ENCODE measurements at regions not wholly inside any gene's neighbourhood (a gene's known extent, or its start where the extent isn't known, plus 50 kb on each side); places are given as distances from the start of the nearest gene placed in this dataset.

- H3K4me1 ChIP-seq (ENCODE audit: control insufficient read depth, insufficient read depth, low read length, poor library complexity, severe bottlenecking) = no peaks in the 10 kb centered on the region
- no peaks in the 10 kb centered on the region for H3K9me3 ChIP-seq (ENCODE audit: control insufficient read depth, low read length)
- H3K4me3 ChIP-seq (ENCODE audit: extremely low read depth, insufficient read depth, low read length, poor library complexity, severe bottlenecking) = no peak overlapping the region
- no peaks in the 10 kb centered on the region for H3K36me3 ChIP-seq (ENCODE audit: control insufficient read depth, insufficient read depth, low read length)
- H3K27ac ChIP-seq (ENCODE audit: low read depth, low read length, severe bottlenecking) = no peak overlapping the region
Observed at GRCh38 chr1:70899735-70900134, 147.9 kb downstream of the PTGER3 start.

GRCh38 chr1:70902211-70902610, 145.4 kb downstream of the PTGER3 start:
- no peak overlapping the region for H3K27ac ChIP-seq (ENCODE audit: low read depth, low read length, severe bottlenecking)
- no peak overlapping the region for H3K4me3 ChIP-seq (ENCODE audit: extremely low read depth, insufficient read depth, low read length, poor library complexity, severe bottlenecking)
- no peaks in the 10 kb centered on the region for H3K9me3 ChIP-seq (ENCODE audit: control insufficient read depth, low read length)
- no CpG with 5 or more reads among the region's 1 CpG for WGBS, 2 experiments (ENCODE audit: insufficient coverage in 2 of 2)
- no peaks in the 10 kb centered on the region for H3K4me1 ChIP-seq (ENCODE audit: control insufficient read depth, insufficient read depth, low read length, poor library complexity, severe bottlenecking)
- no peaks in the 10 kb centered on the region for H3K36me3 ChIP-seq (ENCODE audit: control insufficient read depth, insufficient read depth, low read length)

GRCh38 chr1:70906800-70907199, 140.8 kb downstream of the PTGER3 start:
- H3K9me3 ChIP-seq (ENCODE audit: control insufficient read depth, low read length) = no peaks in the 10 kb centered on the region
- H3K36me3 ChIP-seq (ENCODE audit: control insufficient read depth, insufficient read depth, low read length) = no peaks in the 10 kb centered on the region
- H3K27ac ChIP-seq (ENCODE audit: low read depth, low read length, severe bottlenecking) = no peak overlapping the region
- H3K4me1 ChIP-seq (ENCODE audit: control insufficient read depth, insufficient read depth, low read length, poor library complexity, severe bottlenecking) = no peaks in the 10 kb centered on the region
- H3K4me3 ChIP-seq (ENCODE audit: extremely low read depth, insufficient read depth, low read length, poor library complexity, severe bottlenecking) = no peak overlapping the region

GRCh38 chr1:70907563-70908310, 139.9 kb downstream of the PTGER3 start:
- WGBS, 2 experiments (ENCODE audit: insufficient coverage in 2 of 2) = 92% methylated on average over 5 of the region's 8 CpGs

GRCh38 chr1:70909262-70909822, 138.3 kb downstream of the PTGER3 start:
- no CpG with 5 or more reads among the region's 3 CpGs for WGBS, 2 experiments (ENCODE audit: insufficient coverage in 2 of 2)
- H3K27ac ChIP-seq (ENCODE audit: low read depth, low read length, severe bottlenecking) = no peak overlapping the region
- no peaks in the 10 kb centered on the region for H3K4me1 ChIP-seq (ENCODE audit: control insufficient read depth, insufficient read depth, low read length, poor library complexity, severe bottlenecking)
- H3K4me3 ChIP-seq (ENCODE audit: extremely low read depth, insufficient read depth, low read length, poor library complexity, severe bottlenecking) = no peak overlapping the region
- H3K9me3 ChIP-seq (ENCODE audit: control insufficient read depth, low read length) = no peaks in the 10 kb centered on the region
- H3K36me3 ChIP-seq (ENCODE audit: control insufficient read depth, insufficient read depth, low read length) = no peaks in the 10 kb centered on the region

More at GRCh38 chr1:70907563-70908310, 139.9 kb downstream of the PTGER3 start:
- Histone ChIP-seq H3K9me3 (ENCODE audit: control insufficient read depth, low read length) (no peaks in the 10 kb centered on the region), H3K36me3 (ENCODE audit: control insufficient read depth, insufficient read depth, low read length) (no peaks in the 10 kb centered on the region), H3K4me1 (ENCODE audit: control insufficient read depth, insufficient read depth, low read length, poor library complexity, severe bottlenecking) (no peaks in the 10 kb centered on the region), H3K27ac (ENCODE audit: low read depth, low read length, severe bottlenecking) (no peak overlapping the region), H3K4me3 (ENCODE audit: extremely low read depth, insufficient read depth, low read length, poor library complexity, severe bottlenecking) (no peak overlapping the region)

GRCh38 chr1:70910013-70910412, 137.6 kb downstream of the PTGER3 start:
- WGBS, 2 experiments (ENCODE audit: insufficient coverage in 2 of 2) = no CpG with 5 or more reads among the region's 1 CpG
- H3K4me3 ChIP-seq (ENCODE audit: extremely low read depth, insufficient read depth, low read length, poor library complexity, severe bottlenecking) = no peak overlapping the region
- H3K4me1 ChIP-seq (ENCODE audit: control insufficient read depth, insufficient read depth, low read length, poor library complexity, severe bottlenecking) = no peaks in the 10 kb centered on the region
- H3K9me3 ChIP-seq (ENCODE audit: control insufficient read depth, low read length) = no peaks in the 10 kb centered on the region
- H3K36me3 ChIP-seq (ENCODE audit: control insufficient read depth, insufficient read depth, low read length) = no peaks in the 10 kb centered on the region
- H3K27ac ChIP-seq (ENCODE audit: low read depth, low read length, severe bottlenecking) = no peak overlapping the region

- Histone ChIP-seq H3K9me3 (ENCODE audit: control insufficient read depth, low read length) (no peaks in the 10 kb centered on the region), H3K36me3 (ENCODE audit: control insufficient read depth, insufficient read depth, low read length) (no peaks in the 10 kb centered on the region), H3K4me1 (ENCODE audit: control insufficient read depth, insufficient read depth, low read length, poor library complexity, severe bottlenecking) (no peaks in the 10 kb centered on the region), H3K27ac (ENCODE audit: low read depth, low read length, severe bottlenecking) (no peak overlapping the region), H3K4me3 (ENCODE audit: extremely low read depth, insufficient read depth, low read length, poor library complexity, severe bottlenecking) (no peak overlapping the region)
- WGBS, 2 experiments (ENCODE audit: insufficient coverage in 2 of 2) = 86% methylated on average over 1 of the region's 3 CpGs; no CpG with 5 or more reads in 1 of the 2 experiments
Observed at GRCh38 chr1:70911861-70912260, 135.8 kb downstream of the PTGER3 start.

- 89% methylated on average over 1 of the region's 1 CpG; no CpG with 5 or more reads in 1 of the 2 experiments for WGBS, 2 experiments (ENCODE audit: insufficient coverage in 2 of 2)
- no peak overlapping the region for H3K27ac ChIP-seq (ENCODE audit: low read depth, low read length, severe bottlenecking)
- no peaks in the 10 kb centered on the region for H3K36me3 ChIP-seq (ENCODE audit: control insufficient read depth, insufficient read depth, low read length)
- no peaks in the 10 kb centered on the region for H3K9me3 ChIP-seq (ENCODE audit: control insufficient read depth, low read length)
- H3K4me3 ChIP-seq (ENCODE audit: extremely low read depth, insufficient read depth, low read length, poor library complexity, severe bottlenecking) = no peak overlapping the region
- H3K4me1 ChIP-seq (ENCODE audit: control insufficient read depth, insufficient read depth, low read length, poor library complexity, severe bottlenecking) = no peaks in the 10 kb centered on the region
Observed at GRCh38 chr1:70914224-70914623, 133.4 kb downstream of the PTGER3 start.

GRCh38 chr1:70915258-70916033, 132.2 kb downstream of the PTGER3 start:
- Histone ChIP-seq H3K4me3 (ENCODE audit: extremely low read depth, insufficient read depth, low read length, poor library complexity, severe bottlenecking) (no peak overlapping the region), H3K4me1 (ENCODE audit: control insufficient read depth, insufficient read depth, low read length, poor library complexity, severe bottlenecking) (no peaks in the 10 kb centered on the region), H3K9me3 (ENCODE audit: control insufficient read depth, low read length) (no peaks in the 10 kb centered on the region), H3K36me3 (ENCODE audit: control insufficient read depth, insufficient read depth, low read length) (no peaks in the 10 kb centered on the region), H3K27ac (ENCODE audit: low read depth, low read length, severe bottlenecking) (no peak overlapping the region)
- 64 to 89% methylated on average over 1 to 2 of the region's 2 CpGs for WGBS, 2 experiments (ENCODE audit: insufficient coverage in 2 of 2)

- Histone ChIP-seq H3K27ac (ENCODE audit: low read depth, low read length, severe bottlenecking) (no peak overlapping the region), H3K4me1 (ENCODE audit: control insufficient read depth, insufficient read depth, low read length, poor library complexity, severe bottlenecking) (no peaks in the 10 kb centered on the region), H3K9me3 (ENCODE audit: control insufficient read depth, low read length) (no peaks in the 10 kb centered on the region), H3K4me3 (ENCODE audit: extremely low read depth, insufficient read depth, low read length, poor library complexity, severe bottlenecking) (no peak overlapping the region), H3K36me3 (ENCODE audit: control insufficient read depth, insufficient read depth, low read length) (no peaks in the 10 kb centered on the region)
- WGBS, 2 experiments (ENCODE audit: insufficient coverage in 2 of 2) = 89 to 100% methylated on average over 1 of the region's 2 CpGs
Observed at GRCh38 chr1:70916034-70916427, 131.6 kb downstream of the PTGER3 start.
